PC-9 (cell line): ENCODE measurements at regions not wholly inside any gene's neighbourhood (a gene's known extent, or its start where the extent isn't known, plus 50 kb on each side); places are given as distances from the start of the nearest gene placed in this dataset.
"Not testable (repeated sequence)": the region's sequence is repeated elsewhere in the genome, so short reads cannot be mapped to it uniquely, and the experiment has no call there.

Experiments used
- BruUV-seq: library from RNA; stranded (reverse); fragments of 400-500 nt; replicated peaks from 2 replicates; lab custom pipeline; 2021; lab: Mats Ljungman, UMichigan
- CTCF ChIA-PET: fragments of 300-600 bp; sonication (Branson Sonifier 250); formaldehyde crosslinking; loops from one replicate; lab custom pipeline; 2022; ENCODE audit warnings: antibody characterized with exemption; lab: Charles Lee
- POLR2A ChIA-PET: fragments of 300-600 bp; sonication (Branson Sonifier 250); formaldehyde crosslinking; loops from one replicate; lab custom pipeline; 2022; ENCODE audit warnings: antibody characterized with exemption; ENCODE audit not compliant: unreplicated experiment; lab: Charles Lee
- DNase-seq, 2 experiments: peaks; one replicate each; pipeline versions ENCODE4 v3.0.0 to v3.0.0-alpha.2; 2015 to 2022; ENCODE audit warnings: mixed read lengths in 1 of 2
- H2AFZ ChIP-seq: fragments of 200-600 bp; sonication (generic); 2 replicates; pipeline ENCODE4 v1.8.1; 2017; ENCODE audit warnings: antibody characterized with exemption
- H3F3A ChIP-seq: fragments of 200-600 bp; sonication (generic); 2 replicates; pipeline ENCODE4 v1.8.1; 2017; ENCODE audit warnings: antibody characterized with exemption, mild to moderate bottlenecking, low read depth; ENCODE audit not compliant: insufficient read depth
- H3K27ac ChIP-seq: fragments of 200-600 bp; sonication (generic); 2 replicates; pipeline ENCODE4 v1.6.1; 2016; ENCODE audit warnings: mixed run types
- H3K27me3 ChIP-seq: fragments of 200-600 bp; sonication (generic); 2 replicates; pipeline ENCODE4 v1.6.1; 2016; ENCODE audit warnings: low read depth, mixed run types; ENCODE audit not compliant: insufficient read depth
- H3K36me3 ChIP-seq: fragments of 200-600 bp; sonication (generic); 2 replicates; pipeline ENCODE4 v1.6.1; 2016; ENCODE audit warnings: low read depth, mixed run types
- H3K4me1 ChIP-seq: fragments of 200-600 bp; sonication (generic); replicated peaks from 2 replicates; pipeline ENCODE4 v1.6.1; 2016; ENCODE audit warnings: mixed run types; ENCODE audit not compliant: insufficient read depth
- H3K4me2 ChIP-seq: fragments of 200-600 bp; sonication (generic); 2 replicates; pipeline ENCODE4 v1.6.1; 2017; ENCODE audit warnings: mixed run types
- H3K4me3 ChIP-seq: fragments of 200-600 bp; sonication (generic); 2 replicates; pipeline ENCODE4 v1.6.1; 2016; ENCODE audit warnings: mixed run types
- H3K79me2 ChIP-seq: fragments of 200-600 bp; sonication (generic); 2 replicates; pipeline ENCODE4 v1.6.1; 2017; ENCODE audit warnings: low read depth, mixed run types
- H3K9me2 ChIP-seq: fragments of 200-600 bp; sonication (generic); 2 replicates; pipeline ENCODE4 v1.8.1; 2017; ENCODE audit warnings: mild to moderate bottlenecking; ENCODE audit not compliant: insufficient read depth
- H3K9me3 ChIP-seq: fragments of 200-600 bp; sonication (generic); 2 replicates; pipeline ENCODE4 v1.8.1; 2016; ENCODE audit warnings: low read depth; ENCODE audit not compliant: insufficient read depth
- H4K20me1 ChIP-seq: fragments of 200-600 bp; sonication (generic); 2 replicates; pipeline ENCODE4 v1.8.1; 2017; ENCODE audit not compliant: insufficient read depth
- intact Hi-C: fragments of 100-400 bp; cut with micrococcal nuclease; formaldehyde crosslinking; loops from one replicate; pipeline ENCODE4 v1.10.0; 2022; ENCODE audit not compliant: unreplicated experiment

DNA sequence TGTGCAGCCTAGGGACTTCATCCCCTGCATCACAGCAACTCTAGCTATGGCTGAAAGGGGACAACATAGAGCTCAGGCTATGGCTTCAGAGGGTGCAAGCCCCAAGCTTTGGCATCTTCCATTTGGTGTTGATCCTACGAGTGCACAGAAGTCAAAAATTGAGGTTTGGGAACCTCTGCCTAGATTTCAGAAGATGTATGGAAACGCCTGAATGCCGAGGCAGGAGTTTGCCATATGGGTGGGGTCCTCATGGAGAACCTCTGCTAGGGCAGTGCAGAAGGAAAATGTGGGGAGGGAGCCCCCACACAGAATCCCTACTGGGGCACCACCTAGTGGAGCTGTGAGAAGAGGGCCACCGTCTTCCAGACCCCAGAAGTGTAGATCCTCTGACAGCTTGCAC is 543.0 kb upstream of the TPTE start:
- H3K36me3 ChIP-seq, H3K4me3 ChIP-seq, intact Hi-C loops, H3K27me3 ChIP-seq, H3K9me2 ChIP-seq, H3K9me3 ChIP-seq, H3K4me1 ChIP-seq, H4K20me1 ChIP-seq, H3K79me2 ChIP-seq, H3F3A ChIP-seq, H3K27ac ChIP-seq, POLR2A ChIA-PET, BruUV-seq, CTCF ChIA-PET, H3K4me2 ChIP-seq, H2AFZ ChIP-seq, DNase-seq: not testable (repeated sequence)

DNA sequence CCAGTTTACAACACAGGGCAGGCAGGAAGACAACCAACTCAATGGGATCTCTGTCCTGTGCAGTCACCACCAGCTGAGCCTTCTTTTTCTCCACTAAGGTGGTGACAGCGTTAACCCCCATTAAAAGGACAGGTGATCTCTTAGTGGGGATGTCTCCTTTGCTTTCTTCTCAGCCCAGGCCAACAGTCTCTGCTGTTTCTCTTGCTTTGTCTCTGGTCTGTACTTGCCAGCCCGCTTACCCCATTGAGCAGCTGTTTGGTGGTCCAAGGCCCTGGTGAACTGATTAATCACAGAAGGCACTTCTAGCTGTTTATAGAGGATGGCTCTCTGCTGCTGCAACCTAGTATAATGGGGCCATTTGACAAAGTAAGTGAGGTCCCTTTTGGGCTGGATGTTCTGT is 523.9 kb upstream of the TPTE start:
- H3K36me3 ChIP-seq, H3K27me3 ChIP-seq, H3K9me3 ChIP-seq, CTCF ChIA-PET, H3F3A ChIP-seq, H3K4me1 ChIP-seq, H3K4me3 ChIP-seq, DNase-seq, H4K20me1 ChIP-seq, H3K4me2 ChIP-seq, intact Hi-C loops, H3K27ac ChIP-seq, BruUV-seq, H2AFZ ChIP-seq, POLR2A ChIA-PET, H3K79me2 ChIP-seq, H3K9me2 ChIP-seq: not testable (repeated sequence)

DNA sequence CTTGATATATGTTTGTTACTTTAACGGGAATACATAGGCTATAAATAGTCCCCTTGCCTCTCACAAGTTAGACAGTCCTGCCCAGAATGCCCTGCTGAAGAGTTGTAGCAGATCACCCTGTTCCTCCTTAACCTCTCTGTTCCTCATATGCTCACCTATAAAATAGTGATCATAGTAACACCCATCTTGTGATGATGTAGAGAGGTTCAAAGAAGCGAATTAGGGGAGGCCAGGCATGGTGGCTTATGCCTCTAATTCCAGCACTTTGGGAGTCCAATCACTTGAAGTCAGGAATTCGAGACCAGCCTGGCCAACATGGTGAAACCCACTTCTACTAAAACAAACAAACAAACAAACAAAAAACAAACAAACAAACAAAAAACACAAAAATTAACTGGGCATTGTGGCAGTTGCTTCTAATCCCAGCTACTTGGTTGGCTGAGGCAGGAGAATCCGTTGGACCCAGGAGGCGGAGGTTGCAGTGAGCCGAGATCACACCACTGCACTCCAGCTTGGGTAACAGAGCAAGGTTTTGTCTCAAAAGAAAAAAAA is 518.5 kb upstream of the TPTE start:
- BruUV-seq, H3F3A ChIP-seq, CTCF ChIA-PET: not testable (repeated sequence)

DNA sequence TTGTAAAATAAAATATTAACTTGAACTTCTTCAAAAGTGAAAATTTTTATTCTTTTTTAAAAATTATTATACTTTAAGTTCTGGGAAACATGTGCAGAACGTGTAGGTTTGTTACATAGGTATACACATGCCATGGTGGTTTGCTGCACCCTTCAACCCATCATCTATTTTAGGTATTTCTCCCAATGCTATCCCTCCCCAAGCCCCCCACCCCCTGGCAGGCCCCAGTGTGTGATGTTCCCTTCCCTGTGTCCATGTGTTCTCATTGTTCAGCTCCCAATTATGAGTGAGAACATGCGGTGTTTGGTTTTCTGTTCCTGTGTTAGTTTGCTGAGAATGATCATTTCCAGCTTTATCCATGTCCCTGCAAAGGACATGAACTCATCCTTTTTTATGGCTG is 515.6 kb upstream of the TPTE start:
- POLR2A ChIA-PET, H4K20me1 ChIP-seq, H3K4me3 ChIP-seq, H3K9me2 ChIP-seq, intact Hi-C loops, H3K36me3 ChIP-seq, DNase-seq, H3K27ac ChIP-seq, H3K4me2 ChIP-seq, H3K9me3 ChIP-seq, H3F3A ChIP-seq, CTCF ChIA-PET, H3K4me1 ChIP-seq, H3K27me3 ChIP-seq, H2AFZ ChIP-seq, H3K79me2 ChIP-seq, BruUV-seq: not testable (repeated sequence)

More for the DNA sequence above, 518.5 kb upstream of the TPTE start:
- DNase-seq, H3K9me2 ChIP-seq, intact Hi-C loops, H3K36me3 ChIP-seq, H4K20me1 ChIP-seq, H3K79me2 ChIP-seq, H3K4me1 ChIP-seq, H3K27ac ChIP-seq, POLR2A ChIA-PET, H3K9me3 ChIP-seq, H2AFZ ChIP-seq, H3K27me3 ChIP-seq, H3K4me2 ChIP-seq, H3K4me3 ChIP-seq: not testable (repeated sequence)

DNA sequence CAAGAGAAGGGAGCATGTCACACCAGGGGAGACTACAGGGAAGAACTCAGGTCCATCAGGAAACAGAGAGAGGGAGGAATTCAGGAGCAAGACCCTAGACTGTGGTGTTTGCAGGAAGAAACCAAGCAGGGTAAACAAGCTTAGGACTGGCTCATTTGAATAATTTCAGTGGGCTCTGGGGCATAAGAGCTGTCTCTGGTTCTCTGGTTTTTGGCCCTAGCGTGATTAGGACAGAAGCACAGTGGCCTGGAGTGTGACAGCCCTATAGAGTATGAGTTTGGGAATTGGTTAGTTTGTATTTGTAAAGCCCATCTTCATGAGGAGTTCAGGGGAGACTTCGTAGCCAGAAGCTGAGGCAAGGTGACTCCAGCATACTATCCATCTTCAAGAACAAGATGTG is 504.4 kb upstream of the TPTE start:
- BruUV-seq, H3K36me3 ChIP-seq, H3K9me2 ChIP-seq, CTCF ChIA-PET, DNase-seq, H3K4me2 ChIP-seq, H3K4me1 ChIP-seq, H3K4me3 ChIP-seq, H3K79me2 ChIP-seq, H2AFZ ChIP-seq, H3F3A ChIP-seq, H3K27ac ChIP-seq, intact Hi-C loops, H3K27me3 ChIP-seq, H3K9me3 ChIP-seq, H4K20me1 ChIP-seq, POLR2A ChIA-PET: not testable (repeated sequence)

DNA sequence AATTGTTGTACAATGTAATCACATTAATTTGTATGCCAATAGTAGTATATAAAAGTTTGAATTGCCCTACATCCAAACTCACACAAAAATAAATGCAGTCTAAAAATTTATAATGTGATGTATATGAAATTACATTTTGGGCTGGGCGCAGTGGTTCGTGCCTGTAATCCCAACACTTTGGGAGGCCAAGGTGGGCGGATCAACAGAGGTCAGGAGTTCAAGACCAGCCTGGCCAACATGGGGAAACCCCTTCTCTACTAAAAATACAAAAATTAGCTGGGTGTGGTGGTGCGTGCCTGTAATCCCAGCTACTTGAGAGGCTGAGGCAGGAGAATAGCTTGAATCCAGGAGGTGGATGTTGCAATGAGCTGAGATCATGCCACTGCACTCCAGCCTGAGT is 503.6 kb upstream of the TPTE start:
- H3K4me2 ChIP-seq, H3K4me3 ChIP-seq, H3K4me1 ChIP-seq, H3K27ac ChIP-seq, H3K36me3 ChIP-seq, H3K79me2 ChIP-seq, BruUV-seq, H3K9me3 ChIP-seq, H2AFZ ChIP-seq, H3K27me3 ChIP-seq, H4K20me1 ChIP-seq, H3K9me2 ChIP-seq, CTCF ChIA-PET, intact Hi-C loops, POLR2A ChIA-PET, H3F3A ChIP-seq, DNase-seq: not testable (repeated sequence)

DNA sequence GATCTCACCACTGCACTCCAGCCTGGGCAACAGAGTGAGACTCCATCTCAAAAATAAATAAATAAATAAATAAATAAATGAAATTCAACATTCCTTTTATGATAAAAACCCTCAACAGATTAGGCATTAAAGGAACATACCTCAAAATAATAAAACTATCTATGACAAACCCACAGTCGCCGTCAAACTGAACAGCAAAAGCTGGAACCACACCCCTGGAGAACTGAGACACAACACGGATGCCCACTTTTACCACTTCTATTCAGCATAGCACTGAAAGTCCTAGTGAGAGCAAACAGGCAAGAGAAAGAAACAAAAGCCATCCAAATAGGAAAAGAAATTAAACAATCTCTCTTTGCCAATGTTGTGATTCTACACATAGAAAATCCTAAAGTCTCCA is 499.9 kb upstream of the TPTE start:
- H3K36me3 ChIP-seq, intact Hi-C loops, H3K79me2 ChIP-seq, DNase-seq, H3K27ac ChIP-seq, POLR2A ChIA-PET, H3K4me3 ChIP-seq, H2AFZ ChIP-seq, H3K4me1 ChIP-seq, H3K4me2 ChIP-seq, H3K27me3 ChIP-seq, H3F3A ChIP-seq, BruUV-seq, H3K9me3 ChIP-seq, H4K20me1 ChIP-seq, CTCF ChIA-PET, H3K9me2 ChIP-seq: not testable (repeated sequence)
